ENCODE measurements at regions not wholly inside any gene's neighbourhood (a gene's known extent, or its start where the extent isn't known, plus 50 kb on each side); places are given as distances from the start of the nearest gene placed in this dataset.
"Not testable (repeated sequence)": the region's sequence is repeated elsewhere in the genome, so short reads cannot be mapped to it uniquely, and the experiment has no call there.

GRCh38 chr3:89925976-89926375, 818.6 kb downstream of the EPHA3 start:
- no peak overlapping the region for H3K4me3 ChIP-seq
- H3K9me3 ChIP-seq, result no peaks in the 10 kb centered on the region
- no peak overlapping the region for H3K27ac ChIP-seq
- TF ChIP-seq POLR2A (IDR thresholded peaks at IDR 0.05) (no peak), POLR2AphosphoS5 (IDR thresholded peaks at IDR 0.05) (no peak)
- TF ChIP-seq, protein P1, sequence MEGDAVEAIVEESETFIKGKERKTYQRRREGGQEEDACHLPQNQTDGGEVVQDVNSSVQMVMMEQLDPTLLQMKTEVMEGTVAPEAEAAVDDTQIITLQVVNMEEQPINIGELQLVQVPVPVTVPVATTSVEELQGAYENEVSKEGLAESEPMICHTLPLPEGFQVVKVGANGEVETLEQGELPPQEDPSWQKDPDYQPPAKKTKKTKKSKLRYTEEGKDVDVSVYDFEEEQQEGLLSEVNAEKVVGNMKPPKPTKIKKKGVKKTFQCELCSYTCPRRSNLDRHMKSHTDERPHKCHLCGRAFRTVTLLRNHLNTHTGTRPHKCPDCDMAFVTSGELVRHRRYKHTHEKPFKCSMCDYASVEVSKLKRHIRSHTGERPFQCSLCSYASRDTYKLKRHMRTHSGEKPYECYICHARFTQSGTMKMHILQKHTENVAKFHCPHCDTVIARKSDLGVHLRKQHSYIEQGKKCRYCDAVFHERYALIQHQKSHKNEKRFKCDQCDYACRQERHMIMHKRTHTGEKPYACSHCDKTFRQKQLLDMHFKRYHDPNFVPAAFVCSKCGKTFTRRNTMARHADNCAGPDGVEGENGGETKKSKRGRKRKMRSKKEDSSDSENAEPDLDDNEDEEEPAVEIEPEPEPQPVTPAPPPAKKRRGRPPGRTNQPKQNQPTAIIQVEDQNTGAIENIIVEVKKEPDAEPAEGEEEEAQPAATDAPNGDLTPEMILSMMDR (IDR thresholded peaks at IDR 0.05), result no peak
- whole genome bisulfite sequencing, 2 donors (ENCODE audit: low coverage in 1 of 2), result 49 to 71% methylated on average over 3 of the region's 3 CpGs
- no peaks in the 10 kb centered on the region for H3K4me1 ChIP-seq
- no peak for ATAC-seq
- H3K27me3 ChIP-seq, result no peaks in the 10 kb centered on the region
- no peaks in the 10 kb centered on the region for H3K36me3 ChIP-seq

DNA sequence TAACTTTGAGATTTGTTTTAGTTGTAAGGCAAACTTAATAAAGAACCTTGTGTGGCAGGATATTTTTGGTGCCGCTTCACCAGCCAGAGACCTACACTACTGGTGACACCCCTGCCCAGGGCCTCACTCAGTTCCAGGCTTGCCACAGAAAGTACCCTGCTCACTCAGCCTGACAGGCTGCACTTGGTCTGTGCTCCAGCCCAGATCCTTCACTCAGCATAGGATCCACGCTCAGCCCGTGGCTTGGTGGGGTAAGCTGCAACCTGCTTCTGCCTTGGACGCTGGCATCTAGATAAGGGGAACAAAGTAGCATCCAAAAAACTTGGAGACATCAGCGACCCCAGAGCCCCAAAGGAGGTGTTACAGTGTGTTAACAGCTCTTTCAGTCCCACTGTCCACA, 825.5 kb downstream of the EPHA3 start:
- Histone ChIP-seq H3K4me3 (no peak overlapping the region), H3K9me3 (no peaks in the 10 kb centered on the region)
- TF ChIP-seq EP300 (IDR thresholded peaks at IDR 0.05), result no peak
- no peak for TF ChIP-seq POLR2AphosphoS5 (IDR thresholded peaks at IDR 0.05)
- TF ChIP-seq POLR2A (IDR thresholded peaks at IDR 0.05), result no peak
- TF ChIP-seq, protein P1 (IDR thresholded peaks at IDR 0.05), result no peak

DNA sequence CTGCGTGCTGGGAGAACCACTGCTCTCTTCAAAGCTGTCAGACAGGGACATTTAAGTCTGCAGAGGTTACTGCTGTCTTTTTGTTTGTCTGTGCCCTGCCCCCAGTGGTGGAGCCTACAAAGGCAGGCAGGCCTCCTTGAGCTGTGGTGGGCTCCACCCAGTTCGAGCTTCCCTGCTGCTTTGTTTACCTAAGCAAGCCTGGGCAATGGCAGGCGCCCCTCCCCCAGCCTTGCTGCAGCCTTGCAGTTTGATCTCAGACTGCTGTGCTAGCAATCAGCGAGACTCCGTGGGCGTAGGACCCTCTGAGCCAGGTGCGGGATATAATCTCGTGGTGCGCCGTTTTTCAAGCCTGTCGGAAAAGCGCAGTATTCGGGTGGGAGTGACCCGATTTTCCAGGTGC, 837.0 kb downstream of the EPHA3 start:
- ATAC-seq, H3K4me3 ChIP-seq, H3K36me3 ChIP-seq, H3K27ac ChIP-seq, H3K4me1 ChIP-seq, H3K27me3 ChIP-seq, H3K9me3 ChIP-seq: not testable (repeated sequence)
- 82% methylated on average over 7 of the region's 14 CpGs; no CpG with 5 or more reads in 1 of the 2 donors for WGBS, 2 donors (ENCODE audit: low coverage in 1 of 2)

More for the DNA sequence above, 825.5 kb downstream of the EPHA3 start:
- H3K4me1 ChIP-seq, result no peaks in the 10 kb centered on the region
- no peaks in the 10 kb centered on the region for H3K36me3 ChIP-seq
- no peaks in the 10 kb centered on the region for H3K27me3 ChIP-seq
- no peak overlapping the region for H3K27ac ChIP-seq
- ATAC-seq, result no peak
- WGBS, 2 donors (ENCODE audit: low coverage in 1 of 2), result 80 to 100% methylated on average over 1 of the region's 5 CpGs

- Histone ChIP-seq H3K4me1 (peaks cover 0 to 3% (median 0%) of the 10 kb centered on the region in 3 donors), H3K9me3 (no peaks in the 10 kb centered on the region), H3K27me3 (no peaks in the 10 kb centered on the region), H3K36me3 (no peaks in the 10 kb centered on the region), H3K4me3 (no peak overlapping the region), H3K27ac (no peak overlapping the region)
- TF ChIP-seq, protein P1 (IDR thresholded peaks at IDR 0.05), result no peak
- TF ChIP-seq POLR2AphosphoS5 (IDR thresholded peaks at IDR 0.05), result no peak
- TF ChIP-seq EP300 (IDR thresholded peaks at IDR 0.05), result no peak
- TF ChIP-seq POLR2A (IDR thresholded peaks at IDR 0.05), result no peak
- 40% methylated on average over 1 of the region's 1 CpG; no CpG with 5 or more reads in 1 of the 2 donors for WGBS, 2 donors (ENCODE audit: low coverage in 1 of 2)
- ATAC-seq, result no peak
Observed at GRCh38 chr3:89946884-89947283, 839.5 kb downstream of the EPHA3 start.

DNA sequence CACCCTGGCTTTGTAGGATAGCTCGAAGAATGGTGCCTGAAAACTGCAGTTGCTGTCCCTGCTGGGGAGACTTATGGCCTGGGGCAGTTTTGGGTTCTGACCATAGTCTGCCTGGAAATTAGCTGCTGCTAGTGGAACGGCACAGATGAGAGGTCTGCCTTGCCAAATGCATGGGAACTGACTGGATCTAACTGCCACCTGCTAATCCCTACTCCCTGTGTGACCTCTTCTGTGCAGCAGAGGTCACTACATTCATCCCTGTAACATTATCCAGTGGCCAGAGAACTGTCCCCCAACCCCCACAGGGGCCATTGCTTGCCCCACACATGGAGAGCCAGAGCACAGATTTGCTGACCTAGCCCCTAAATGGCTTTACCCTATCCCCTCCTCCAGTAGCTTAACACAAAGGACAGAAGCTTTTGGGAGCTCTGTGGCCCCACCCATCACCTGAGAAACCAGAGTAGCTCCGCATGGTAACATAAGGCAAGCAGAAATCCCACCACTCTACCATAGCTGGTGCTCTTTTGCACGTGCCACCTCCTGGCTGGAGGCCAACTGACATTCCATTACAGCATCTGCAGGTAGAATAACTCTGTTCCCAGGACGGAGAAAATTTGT, 840.0 kb downstream of the EPHA3 start:
- no peak for TF ChIP-seq POLR2AphosphoS5 (IDR thresholded peaks at IDR 0.05)
- TF ChIP-seq, protein P1 (IDR thresholded peaks at IDR 0.05), result no peak
- no peak for TF ChIP-seq POLR2A (IDR thresholded peaks at IDR 0.05)
- no peak for TF ChIP-seq EP300 (IDR thresholded peaks at IDR 0.05)
- ATAC-seq, result no peak
- H3K36me3 ChIP-seq, result no peaks in the 10 kb centered on the region
- no peaks in the 10 kb centered on the region for H3K27me3 ChIP-seq
- H3K4me1 ChIP-seq, result peaks cover 0 to 3% (median 0%) of the 10 kb centered on the region in 3 donors
- WGBS, 2 donors (ENCODE audit: low coverage in 1 of 2), result 62 to 81% methylated on average over 2 to 3 of the region's 5 CpGs
- no peak overlapping the region for H3K4me3 ChIP-seq
- H3K27ac ChIP-seq, result no peak overlapping the region
- no peaks in the 10 kb centered on the region for H3K9me3 ChIP-seq

Data from gastroesophageal sphincter (tissue), 4 donors.